Panc1 (cell line): ENCODE measurements at regions not wholly inside any gene's neighbourhood (a gene's known extent, or its start where the extent isn't known, plus 50 kb on each side); places are given as distances from the start of the nearest gene placed in this dataset.

Experiments
- CTCF ChIP-seq: fragments of 450-650 bp; IDR thresholded peaks from 2 replicates; pipeline ENCODE4 v1.5.1; 2017; ENCODE audit warnings: mild to moderate bottlenecking
- POLR2AphosphoS5 ChIP-seq: IDR thresholded peaks from 2 replicates; pipeline ENCODE4 v1.6.1; 2012; ENCODE audit warnings: mild to moderate bottlenecking, low read depth, low read length, moderate library complexity

GRCh38 chr16:8083560-8083959 is 506.8 kb downstream of the TMEM114 start:
- TF ChIP-seq CTCF (no peak), POLR2AphosphoS5 (no peak)
